HEK293 (cell line): ENCODE measurements at regions not wholly inside any gene's neighbourhood (a gene's known extent, or its start where the extent isn't known, plus 50 kb on each side); places are given as distances from the start of the nearest gene placed in this dataset.

Experiments used
- CTCF ChIP-seq: fragments of 450-650 bp; formaldehyde crosslinking; IDR thresholded peaks from 2 replicates; pipeline ENCODE4 v1.5.1; 2016; ENCODE audit warnings: missing biosample characterization, missing genetic modification characterization
- EGR2 ChIP-seq: fragments of 450-650 bp; formaldehyde crosslinking; IDR thresholded peaks from 2 replicates; pipeline ENCODE4 v1.5.1; 2016; ENCODE audit warnings: low read depth, missing biosample characterization, missing genetic modification characterization
- ELK4 ChIP-seq: IDR thresholded peaks from 2 replicates; pipeline ENCODE4 v1.6.1; 2011; ENCODE audit warnings: mild to moderate bottlenecking, low read depth, low read length, borderline replicate concordance
- IKZF3 ChIP-seq: fragments of 450-650 bp; IDR thresholded peaks from 2 replicates; pipeline ENCODE4 v1.5.0; 2018; ENCODE audit warnings: missing biosample characterization, mild to moderate bottlenecking, missing genetic modification characterization, moderate library complexity
- KLF1 ChIP-seq: fragments of 450-650 bp; formaldehyde crosslinking; IDR thresholded peaks from 2 replicates; pipeline ENCODE4 v1.5.1; 2016; ENCODE audit warnings: missing biosample characterization, missing genetic modification characterization
- KLF7 ChIP-seq: fragments of 450-650 bp; formaldehyde crosslinking; IDR thresholded peaks from 2 replicates; pipeline ENCODE4 v1.5.1; 2016; ENCODE audit warnings: missing biosample characterization, missing genetic modification characterization, borderline replicate concordance
- KLF8 ChIP-seq: fragments of 450-650 bp; formaldehyde crosslinking; IDR thresholded peaks from 2 replicates; pipeline ENCODE4 v1.5.1; 2016; ENCODE audit warnings: missing biosample characterization, missing genetic modification characterization
- KLF9 ChIP-seq: fragments of 450-650 bp; formaldehyde crosslinking; IDR thresholded peaks from 2 replicates; pipeline ENCODE4 v1.5.1; 2016; ENCODE audit warnings: missing biosample characterization, missing genetic modification characterization, low read depth
- MEIS1 ChIP-seq: sonication (generic); formaldehyde crosslinking; IDR thresholded peaks from 2 replicates; pipeline ENCODE4 v1.8.1; 2022; ENCODE audit warnings: missing genetic modification reagents, mild to moderate bottlenecking, borderline replicate concordance
- SP3 ChIP-seq: fragments of 450-650 bp; formaldehyde crosslinking; IDR thresholded peaks from 2 replicates; pipeline ENCODE4 v1.5.1; 2016; ENCODE audit warnings: missing biosample characterization, missing genetic modification characterization
- TRIM28 ChIP-seq: IDR thresholded peaks from 2 replicates; pipeline ENCODE4 v1.6.1; 2011; ENCODE audit warnings: low read length, control low read depth, borderline replicate concordance
- ZBTB11 ChIP-seq: fragments of 450-650 bp; formaldehyde crosslinking; conservative IDR thresholded peaks from 2 replicates; pipeline ENCODE4 v1.5.1; 2016; ENCODE audit warnings: low read depth, missing biosample characterization, missing genetic modification characterization
- ZBTB8A ChIP-seq: fragments of 450-650 bp; formaldehyde crosslinking; IDR thresholded peaks from 2 replicates; pipeline ENCODE4 v1.5.1; 2016; ENCODE audit warnings: missing biosample characterization, missing genetic modification characterization
- ZFHX2 ChIP-seq: fragments of 450-650 bp; formaldehyde crosslinking; conservative IDR thresholded peaks from 2 replicates; pipeline ENCODE4 v1.5.1; 2016; ENCODE audit warnings: missing biosample characterization, missing genetic modification characterization
- ZFP3 ChIP-seq: fragments of 450-650 bp; formaldehyde crosslinking; IDR thresholded peaks from 2 replicates; pipeline ENCODE4 v1.5.1; 2016; ENCODE audit warnings: low read depth, missing biosample characterization, missing genetic modification characterization
- ZNF138 ChIP-seq: fragments of 450-650 bp; formaldehyde crosslinking; IDR thresholded peaks from 2 replicates; pipeline ENCODE4 v1.5.1; 2016; ENCODE audit warnings: missing biosample characterization, missing genetic modification characterization, borderline replicate concordance
- ZNF18 ChIP-seq: fragments of 450-650 bp; formaldehyde crosslinking; IDR thresholded peaks from 2 replicates; pipeline ENCODE4 v1.5.1; 2016; ENCODE audit warnings: missing biosample characterization, missing genetic modification characterization
- ZNF2 ChIP-seq: fragments of 450-650 bp; formaldehyde crosslinking; IDR thresholded peaks from 2 replicates; pipeline ENCODE4 v1.5.1; 2016; ENCODE audit warnings: missing biosample characterization, missing genetic modification characterization
- ZNF488 ChIP-seq: fragments of 450-650 bp; formaldehyde crosslinking; IDR thresholded peaks from 2 replicates; pipeline ENCODE4 v1.5.1; 2016; ENCODE audit warnings: missing biosample characterization, missing genetic modification characterization
- ZNF529 ChIP-seq: fragments of 450-650 bp; formaldehyde crosslinking; IDR thresholded peaks from 2 replicates; pipeline ENCODE4 v1.5.1; 2017; ENCODE audit warnings: missing genetic modification characterization, missing biosample characterization; ENCODE audit not compliant: insufficient replicate concordance
- ZNF600 ChIP-seq: fragments of 450-650 bp; formaldehyde crosslinking; IDR thresholded peaks from 2 replicates; pipeline ENCODE4 v1.5.1; 2016; ENCODE audit warnings: missing biosample characterization, missing genetic modification characterization
- ZNF660 ChIP-seq: fragments of 450-650 bp; IDR thresholded peaks from 2 replicates; pipeline ENCODE4 v1.5.1; 2018; ENCODE audit warnings: missing biosample characterization, mild to moderate bottlenecking, missing genetic modification characterization
- ZNF692 ChIP-seq: fragments of 450-650 bp; formaldehyde crosslinking; IDR thresholded peaks from 2 replicates; pipeline ENCODE4 v1.5.1; 2016; ENCODE audit warnings: missing biosample characterization, missing genetic modification characterization
- ZNF777 ChIP-seq: fragments of 450-650 bp; formaldehyde crosslinking; IDR thresholded peaks from 2 replicates; pipeline ENCODE4 v1.5.1; 2017; ENCODE audit warnings: missing biosample characterization, missing genetic modification characterization, borderline replicate concordance
- ZNF785 ChIP-seq: fragments of 450-650 bp; formaldehyde crosslinking; IDR thresholded peaks from 2 replicates; pipeline ENCODE4 v1.5.1; 2016; ENCODE audit warnings: missing biosample characterization, missing genetic modification characterization
- ZSCAN30 ChIP-seq: fragments of 450-650 bp; IDR thresholded peaks from 2 replicates; pipeline ENCODE4 v1.5.1; 2018; ENCODE audit warnings: missing biosample characterization, mild to moderate bottlenecking, missing genetic modification characterization, moderate library complexity

- TF ChIP-seq ZNF488 (no peak), KLF1 (tag by site-specific recombination) (peak; percentile 63), KLF8 (tag by site-specific recombination) (peak; percentile 40; the same call in 1 of the 2 replicates), ZSCAN30 (tag by site-specific recombination) (0 out of 2 replicates have a peak, but pooled peaks have one; percentile 15), SP3 (tag by site-specific recombination) (peak; percentile 45), ZNF660 (peak; percentile 37; the same call in 1 of the 2 replicates), ZNF600 (tag by site-specific recombination) (peak; percentile 62; the same call in 1 of the 2 replicates), TRIM28 (peak; percentile 32; the same call in 1 of the 2 replicates), ZNF777 (tag by site-specific recombination) (no peak), ZNF785 (tag by site-specific recombination) (no peak), ZNF138 (tag by site-specific recombination) (no peak), KLF7 (tag by site-specific recombination) (no peak), ZFHX2 (peak; percentile 88), KLF9 (tag by site-specific recombination) (peak; percentile 71), IKZF3 (tag by site-specific recombination) (peak; percentile 38; the same call in 1 of the 2 replicates), CTCF (tag by site-specific recombination) (peak; percentile 39), ZBTB11 (tag by site-specific recombination) (0 out of 2 replicates have a peak, but pooled peaks have one; percentile 23), ZNF18 (tag by site-specific recombination) (no peak), ZBTB8A (tag by site-specific recombination) (peak; percentile 43; the same call in 1 of the 2 replicates), ZNF529 (tag by site-specific recombination) (no peak), EGR2 (tag by site-specific recombination) (peak; percentile 80), MEIS1 (no peak), ZNF2 (tag by site-specific recombination) (0 out of 2 replicates have a peak, but pooled peaks have one; percentile 37), ZFP3 (tag by site-specific recombination) (no peak), ELK4 (no peak), ZNF692 (tag by site-specific recombination) (no peak)
Observed at GRCh38 chr7:42493436-42494198, 256.6 kb upstream of the GLI3 start (continued).
